A673 (cell line): ENCODE measurements at regions not wholly inside any gene's neighbourhood (a gene's known extent, or its start where the extent isn't known, plus 50 kb on each side); places are given as distances from the start of the nearest gene placed in this dataset.

ENCODE experiments used
- BruUV-seq: library from RNA; stranded (reverse); fragments of 400-500 nt; replicated peaks from 2 replicates; lab custom pipeline; 2021; lab: Mats Ljungman, UMichigan
- CTCF ChIA-PET: fragments of 300-600 bp; sonication (Branson Sonifier 250); formaldehyde crosslinking; loops from one replicate; lab custom pipeline; 2022; ENCODE audit warnings: antibody characterized with exemption; lab: Charles Lee
- POLR2A ChIA-PET: fragments of 300-600 bp; sonication (Branson Sonifier 250); formaldehyde crosslinking; loops from one replicate; lab custom pipeline; 2022; ENCODE audit warnings: antibody characterized with exemption; ENCODE audit not compliant: low non-redundant PET; lab: Charles Lee
- DNase-seq: peaks from one replicate; pipeline ENCODE4 v3.0.0-alpha.2; 2015; ENCODE audit warnings: low spot score
- H3K27ac ChIP-seq: fragments of 200-600 bp; sonication (generic); 2 replicates; pipeline ENCODE4 v1.5.1; 2016; ENCODE audit warnings: mixed run types, low read depth, mild to moderate bottlenecking, mixed read lengths, antibody characterized with exemption, low read length; ENCODE audit not compliant: poor library complexity, severe bottlenecking
- H3K27me3 ChIP-seq: fragments of 200-600 bp; sonication (generic); replicated peaks from 2 replicates; pipeline ENCODE4 v1.6.1; 2017; ENCODE audit warnings: mixed run types, low read depth, mild to moderate bottlenecking, mixed read lengths, antibody characterized with exemption, low read length; ENCODE audit not compliant: insufficient read depth, poor library complexity
- H3K36me3 ChIP-seq: fragments of 200-600 bp; sonication (generic); 2 replicates; pipeline ENCODE4 v1.6.1; 2016; ENCODE audit warnings: mixed run types, mild to moderate bottlenecking, mixed read lengths, antibody characterized with exemption, low read length; ENCODE audit not compliant: insufficient read depth, poor library complexity, severe bottlenecking
- H3K4me1 ChIP-seq: fragments of 200-600 bp; sonication (generic); 2 replicates; pipeline ENCODE4 v1.6.1; 2017; ENCODE audit warnings: mixed run types, mild to moderate bottlenecking, mixed read lengths, antibody characterized with exemption, low read length; ENCODE audit not compliant: insufficient read depth, poor library complexity, severe bottlenecking
- H3K4me3 ChIP-seq: fragments of 200-600 bp; sonication (generic); 2 replicates; pipeline ENCODE4 v1.5.1; 2016; ENCODE audit warnings: low read depth, mixed run types, mild to moderate bottlenecking, mixed read lengths, low read length; ENCODE audit not compliant: poor library complexity, severe bottlenecking
- H3K9me3 ChIP-seq: fragments of 200-600 bp; sonication (generic); 2 replicates; pipeline ENCODE4 v1.6.1; 2016; ENCODE audit warnings: mixed run types, low read depth, mild to moderate bottlenecking, mixed read lengths, antibody characterized with exemption, low read length; ENCODE audit not compliant: poor library complexity, severe bottlenecking
- CTCF ChIP-seq: fragments of 300-800, 200-600 bp; sonication (generic); conservative IDR thresholded peaks from 2 replicates; pipeline ENCODE4 v1.5.1; 2017; ENCODE audit warnings: low read depth, mild to moderate bottlenecking, antibody characterized with exemption, low read length, moderate library complexity, mixed read lengths
- EZH2 ChIP-seq: fragments of 200-600 bp; sonication (generic); IDR thresholded peaks from 2 replicates; pipeline ENCODE4 v1.6.1; 2017; ENCODE audit warnings: borderline replicate concordance, low read depth, mild to moderate bottlenecking, mixed read lengths, antibody characterized with exemption, low read length; ENCODE audit not compliant: poor library complexity, severe bottlenecking
- intact Hi-C: fragments of 100-400 bp; cut with micrococcal nuclease; formaldehyde crosslinking; loops from one replicate; pipeline ENCODE4 v1.10.0; 2022; ENCODE audit not compliant: unreplicated experiment

- ChIA-PET CTCF (no interaction called here), POLR2A (no interaction called here)
- Histone ChIP-seq H3K36me3 (no peaks in the 10 kb centered on the region), H3K4me3 (no peak overlapping the region), H3K27ac (no peak overlapping the region), H3K27me3 (no peaks in the 10 kb centered on the region), H3K4me1 (peaks cover 13% of the 10 kb centered on the region), H3K9me3 (no peaks in the 10 kb centered on the region)
- no peak for DNase-seq
- intact Hi-C loops = no loop called here
- BruUV-seq = no TSS peak
- TF ChIP-seq EZH2 (no peak), CTCF (no peak)
Measured at GRCh38 chr6:147853574-147853973, 345.1 kb downstream of the SAMD5 start.

- H3K36me3 ChIP-seq = no peaks in the 10 kb centered on the region
- peaks cover 13% of the 10 kb centered on the region for H3K4me1 ChIP-seq
- BruUV-seq = no TSS peak
- no peak for DNase-seq
- no peak overlapping the region for H3K27ac ChIP-seq
- no peaks in the 10 kb centered on the region for H3K27me3 ChIP-seq
- no peak overlapping the region for H3K4me3 ChIP-seq
- intact Hi-C loops = no loop called here
- H3K9me3 ChIP-seq = no peaks in the 10 kb centered on the region
- CTCF ChIA-PET = no interaction called here
- POLR2A ChIA-PET = no interaction called here
- TF ChIP-seq CTCF (no peak), EZH2 (no peak)
Measured at GRCh38 chr6:147855803-147856482, 347.5 kb downstream of the SAMD5 start.

GRCh38 chr6:147856687-147857086, 348.2 kb downstream of the SAMD5 start:
- peaks cover 13% of the 10 kb centered on the region for H3K4me1 ChIP-seq
- TF ChIP-seq CTCF = no peak
- no peak for TF ChIP-seq EZH2
- intact Hi-C loops = no loop called here
- ChIA-PET CTCF (no interaction called here), POLR2A (no interaction called here)
- no peak overlapping the region for H3K27ac ChIP-seq
- no peaks in the 10 kb centered on the region for H3K36me3 ChIP-seq
- BruUV-seq = no TSS peak
- DNase-seq = no peak
- no peak overlapping the region for H3K4me3 ChIP-seq
- no peaks in the 10 kb centered on the region for H3K27me3 ChIP-seq
- no peaks in the 10 kb centered on the region for H3K9me3 ChIP-seq
